Erythroblast (primary cell): ENCODE measurements at regions not wholly inside any gene's neighbourhood (a gene's known extent, or its start where the extent isn't known, plus 50 kb on each side); places are given as distances from the start of the nearest gene placed in this dataset.

Source experiments
- GATA1 ChIP-seq: IDR thresholded peaks from 2 replicates; pipeline ENCODE4 v1.6.1; 2011; ENCODE audit warnings: low read depth, mild to moderate bottlenecking, control low read depth, low read length, moderate library complexity
- POLR2A ChIP-seq: IDR thresholded peaks from 2 replicates; pipeline ENCODE4 v1.6.1; 2011; ENCODE audit warnings: mild to moderate bottlenecking, low read length

DNA sequence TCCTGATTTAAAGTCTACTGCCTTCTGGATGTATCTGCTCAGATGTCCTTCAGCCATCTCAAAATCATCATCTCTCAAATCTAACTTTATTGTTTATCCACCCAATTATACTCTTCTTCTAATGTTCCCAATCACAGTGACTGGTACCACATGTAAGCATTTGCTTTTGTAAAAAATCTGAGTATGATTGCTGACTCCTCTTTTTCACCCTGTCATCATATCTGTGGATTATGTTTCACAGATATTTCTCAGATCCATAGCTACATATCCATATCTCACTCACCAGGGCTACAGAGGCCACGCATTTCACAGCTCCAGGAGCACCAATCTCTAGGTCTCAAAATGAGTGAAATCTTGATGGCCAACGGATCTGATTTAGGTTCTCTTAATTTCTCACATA is 76.1 kb downstream of the DHRS2 start:
- TF ChIP-seq POLR2A, result no peak
- no peak for TF ChIP-seq GATA1
